ENCODE measurements at regions not wholly inside any gene's neighbourhood (a gene's known extent, or its start where the extent isn't known, plus 50 kb on each side); places are given as distances from the start of the nearest gene placed in this dataset.

GRCh38 chr18:10036479-10036878 is 122.7 kb downstream of the VAPA start:
- TF ChIP-seq CTCF (IDR thresholded peaks at IDR 0.05) (no peak), POLR2A (IDR thresholded peaks at IDR 0.05) (no peak)
